ENCODE measurements at regions not wholly inside any gene's neighbourhood (a gene's known extent, or its start where the extent isn't known, plus 50 kb on each side); places are given as distances from the start of the nearest gene placed in this dataset.

- H3K79me1 ChIP-seq (ENCODE audit: low read length), result no peaks in the 10 kb centered on the region
- no peak overlapping the region for H3K9ac ChIP-seq (ENCODE audit: low read length)
- no peak overlapping the region for H2BK120ac ChIP-seq (ENCODE audit: insufficient read depth, low read length, poor library complexity)
- no peak overlapping the region for H2AK5ac ChIP-seq (ENCODE audit: low read length)
- no peaks in the 10 kb centered on the region for H3K27me3 ChIP-seq (ENCODE audit: insufficient read depth, low read length)
- no peak overlapping the region for H3K4ac ChIP-seq (ENCODE audit: low read depth, low read length)
- peaks cover 0 to 4% of the 10 kb centered on the region in 2 experiments for H3K4me1 ChIP-seq (ENCODE audit: control insufficient read depth in 1 of 2, insufficient read depth in 2 of 2, low read length in 2 of 2)
- no peaks in the 10 kb centered on the region for H3K36me3 ChIP-seq (ENCODE audit: control insufficient read depth in 1 of 2, insufficient read depth in 2 of 2, low read length in 2 of 2)
- H4K8ac ChIP-seq (ENCODE audit: low read depth, low read length), result no peak overlapping the region
- H3K9me3 ChIP-seq (ENCODE audit: insufficient read depth, low read depth, low read length), result no peaks in the 10 kb centered on the region
- H2AFZ ChIP-seq (ENCODE audit: insufficient read depth, low read length, poor library complexity), result no peak overlapping the region
- no peak overlapping the region for H2BK5ac ChIP-seq (ENCODE audit: low read depth, low read length, poor library complexity)
- H3K79me2 ChIP-seq (ENCODE audit: control insufficient read depth, insufficient read depth, low read length, poor library complexity), result no peaks in the 10 kb centered on the region
- no peak overlapping the region for H3K14ac ChIP-seq (ENCODE audit: low read length)
- no peak for DNase-seq
- H4K91ac ChIP-seq (ENCODE audit: low read depth, low read length), result no peak overlapping the region
- H4K12ac ChIP-seq (ENCODE audit: low read depth, low read length), result no peak overlapping the region
- H3K27ac ChIP-seq (ENCODE audit: low read depth, low read length), result no peak overlapping the region
- H3K23ac ChIP-seq (ENCODE audit: low read length), result no peak overlapping the region
- H3K18ac ChIP-seq (ENCODE audit: low read length), result no peak overlapping the region
- H3K4me2 ChIP-seq (ENCODE audit: low read length), result no peak overlapping the region
- no CpG with 5 or more reads among the region's 16 CpGs for WGBS (ENCODE audit: extremely low coverage, insufficient coverage, insufficient read length)
- no peak overlapping the region for H3K4me3 ChIP-seq (ENCODE audit: low read depth, low read length)
- no peak overlapping the region for H2BK12ac ChIP-seq (ENCODE audit: low read length)
These were observed 129.0 kb downstream of the ANKRD60 start for GRCh38 chr20:58099291-58099935.

GRCh38 chr20:58098571-58098970, 129.9 kb downstream of the ANKRD60 start:
- no peak overlapping the region for H3K9ac ChIP-seq (ENCODE audit: low read length)

GRCh38 chr20:58097943-58098342, 130.5 kb downstream of the ANKRD60 start:
- Histone ChIP-seq H3K23ac (ENCODE audit: low read length) (no peak overlapping the region), H3K9me3 (ENCODE audit: insufficient read depth, low read depth, low read length) (no peaks in the 10 kb centered on the region), H2AFZ (ENCODE audit: insufficient read depth, low read length, poor library complexity) (no peak overlapping the region), H4K8ac (ENCODE audit: low read depth, low read length) (no peak overlapping the region), H2BK120ac (ENCODE audit: insufficient read depth, low read length, poor library complexity) (no peak overlapping the region), H3K4ac (ENCODE audit: low read depth, low read length) (no peak overlapping the region), H3K4me1 (ENCODE audit: control insufficient read depth in 1 of 2, insufficient read depth in 2 of 2, low read length in 2 of 2) (peaks cover 0 to 3% of the 10 kb centered on the region in 2 experiments), H2BK5ac (ENCODE audit: low read depth, low read length, poor library complexity) (no peak overlapping the region), H3K79me2 (ENCODE audit: control insufficient read depth, insufficient read depth, low read length, poor library complexity) (no peaks in the 10 kb centered on the region), H3K27me3 (ENCODE audit: insufficient read depth, low read length) (no peaks in the 10 kb centered on the region), H4K12ac (ENCODE audit: low read depth, low read length) (no peak overlapping the region), H3K79me1 (ENCODE audit: low read length) (no peaks in the 10 kb centered on the region), H4K91ac (ENCODE audit: low read depth, low read length) (no peak overlapping the region), H3K18ac (ENCODE audit: low read length) (no peak overlapping the region), H2BK12ac (ENCODE audit: low read length) (no peak overlapping the region), H3K14ac (ENCODE audit: low read length) (no peak overlapping the region), H3K36me3 (ENCODE audit: control insufficient read depth in 1 of 2, insufficient read depth in 2 of 2, low read length in 2 of 2) (no peaks in the 10 kb centered on the region), H3K4me2 (ENCODE audit: low read length) (no peak overlapping the region), H3K9ac (ENCODE audit: low read length) (no peak overlapping the region), H3K27ac (ENCODE audit: low read depth, low read length) (no peak overlapping the region), H2AK5ac (ENCODE audit: low read length) (no peak overlapping the region), H3K4me3 (ENCODE audit: low read depth, low read length) (no peak overlapping the region)
- DNase-seq, result no peak
- no CpG with 5 or more reads among the region's 7 CpGs for WGBS (ENCODE audit: extremely low coverage, insufficient coverage, insufficient read length)

More at GRCh38 chr20:58098571-58098970, 129.9 kb downstream of the ANKRD60 start:
- Histone ChIP-seq H3K9me3 (ENCODE audit: insufficient read depth, low read depth, low read length) (no peaks in the 10 kb centered on the region), H2AK5ac (ENCODE audit: low read length) (no peak overlapping the region), H4K8ac (ENCODE audit: low read depth, low read length) (no peak overlapping the region), H3K4me3 (ENCODE audit: low read depth, low read length) (no peak overlapping the region), H2BK5ac (ENCODE audit: low read depth, low read length, poor library complexity) (no peak overlapping the region), H2AFZ (ENCODE audit: insufficient read depth, low read length, poor library complexity) (no peak overlapping the region), H4K12ac (ENCODE audit: low read depth, low read length) (no peak overlapping the region), H3K14ac (ENCODE audit: low read length) (no peak overlapping the region), H3K4me2 (ENCODE audit: low read length) (no peak overlapping the region), H3K4me1 (ENCODE audit: control insufficient read depth in 1 of 2, insufficient read depth in 2 of 2, low read length in 2 of 2) (peaks cover 0 to 4% of the 10 kb centered on the region in 2 experiments), H3K36me3 (ENCODE audit: control insufficient read depth in 1 of 2, insufficient read depth in 2 of 2, low read length in 2 of 2) (no peaks in the 10 kb centered on the region), H2BK120ac (ENCODE audit: insufficient read depth, low read length, poor library complexity) (no peak overlapping the region), H3K18ac (ENCODE audit: low read length) (no peak overlapping the region), H3K27ac (ENCODE audit: low read depth, low read length) (no peak overlapping the region), H3K4ac (ENCODE audit: low read depth, low read length) (no peak overlapping the region), H3K79me1 (ENCODE audit: low read length) (no peaks in the 10 kb centered on the region), H2BK12ac (ENCODE audit: low read length) (no peak overlapping the region), H3K79me2 (ENCODE audit: control insufficient read depth, insufficient read depth, low read length, poor library complexity) (no peaks in the 10 kb centered on the region), H3K23ac (ENCODE audit: low read length) (no peak overlapping the region), H3K27me3 (ENCODE audit: insufficient read depth, low read length) (no peaks in the 10 kb centered on the region), H4K91ac (ENCODE audit: low read depth, low read length) (no peak overlapping the region)
- no CpG with 5 or more reads among the region's 4 CpGs for WGBS (ENCODE audit: extremely low coverage, insufficient coverage, insufficient read length)
- no peak for DNase-seq

- Histone ChIP-seq H2AK5ac (ENCODE audit: low read length) (no peak overlapping the region), H3K4me3 (ENCODE audit: low read depth, low read length) (no peak overlapping the region), H4K12ac (ENCODE audit: low read depth, low read length) (no peak overlapping the region), H3K27me3 (ENCODE audit: insufficient read depth, low read length) (no peaks in the 10 kb centered on the region), H3K23ac (ENCODE audit: low read length) (no peak overlapping the region), H3K4me1 (ENCODE audit: control insufficient read depth in 1 of 2, insufficient read depth in 2 of 2, low read length in 2 of 2) (no peaks in the 10 kb centered on the region), H3K27ac (ENCODE audit: low read depth, low read length) (no peak overlapping the region), H2BK120ac (ENCODE audit: insufficient read depth, low read length, poor library complexity) (no peak overlapping the region), H3K79me1 (ENCODE audit: low read length) (no peaks in the 10 kb centered on the region), H4K91ac (ENCODE audit: low read depth, low read length) (no peak overlapping the region), H3K18ac (ENCODE audit: low read length) (no peak overlapping the region), H3K14ac (ENCODE audit: low read length) (no peak overlapping the region), H3K4me2 (ENCODE audit: low read length) (no peak overlapping the region), H3K79me2 (ENCODE audit: control insufficient read depth, insufficient read depth, low read length, poor library complexity) (no peaks in the 10 kb centered on the region), H3K9ac (ENCODE audit: low read length) (no peak overlapping the region), H4K8ac (ENCODE audit: low read depth, low read length) (no peak overlapping the region), H3K4ac (ENCODE audit: low read depth, low read length) (no peak overlapping the region), H2AFZ (ENCODE audit: insufficient read depth, low read length, poor library complexity) (no peak overlapping the region), H2BK12ac (ENCODE audit: low read length) (no peak overlapping the region), H3K36me3 (ENCODE audit: control insufficient read depth in 1 of 2, insufficient read depth in 2 of 2, low read length in 2 of 2) (no peaks in the 10 kb centered on the region), H2BK5ac (ENCODE audit: low read depth, low read length, poor library complexity) (no peak overlapping the region), H3K9me3 (ENCODE audit: insufficient read depth, low read depth, low read length) (no peaks in the 10 kb centered on the region)
- no CpG with 5 or more reads among the region's 4 CpGs for WGBS (ENCODE audit: extremely low coverage, insufficient coverage, insufficient read length)
- DNase-seq, result no peak
These were observed 131.0 kb downstream of the ANKRD60 start for GRCh38 chr20:58097429-58097828.
